ENCODE measurements at regions not wholly inside any gene's neighbourhood (a gene's known extent, or its start where the extent isn't known, plus 50 kb on each side); places are given as distances from the start of the nearest gene placed in this dataset.

GRCh38 chr6:16947375-16948015 lies 154.4 kb upstream of the STMND1 start:
- Histone ChIP-seq H3K27me3 (ENCODE audit: insufficient read depth, low read length, poor library complexity) (peaks cover 2% of the 10 kb centered on the region), H3K36me3 (ENCODE audit: insufficient read depth, low read length) (no peaks in the 10 kb centered on the region), H3K9ac (ENCODE audit: low read depth, low read length) (no peak overlapping the region), H3K9me3 (ENCODE audit: insufficient read depth, low read length, severe bottlenecking) (no peaks in the 10 kb centered on the region), H3K4me1 (ENCODE audit: insufficient read depth, low read length) (no peaks in the 10 kb centered on the region), H3K27ac (ENCODE audit: low read length) (no peak overlapping the region), H2AFZ (ENCODE audit: low read depth, low read length) (no peak overlapping the region), H4K20me1 (ENCODE audit: insufficient read depth, low read length) (no peaks in the 10 kb centered on the region), H3K4me3 (ENCODE audit: low read depth in 1 of 2, low read length in 2 of 2) (no peak overlapping the region), H3K4me2 (ENCODE audit: insufficient read depth, low read length) (no peak overlapping the region), H3K79me2 (ENCODE audit: insufficient read depth, low read length) (no peaks in the 10 kb centered on the region)
- DNase-seq, result no peak
- TF ChIP-seq, protein P1, sequence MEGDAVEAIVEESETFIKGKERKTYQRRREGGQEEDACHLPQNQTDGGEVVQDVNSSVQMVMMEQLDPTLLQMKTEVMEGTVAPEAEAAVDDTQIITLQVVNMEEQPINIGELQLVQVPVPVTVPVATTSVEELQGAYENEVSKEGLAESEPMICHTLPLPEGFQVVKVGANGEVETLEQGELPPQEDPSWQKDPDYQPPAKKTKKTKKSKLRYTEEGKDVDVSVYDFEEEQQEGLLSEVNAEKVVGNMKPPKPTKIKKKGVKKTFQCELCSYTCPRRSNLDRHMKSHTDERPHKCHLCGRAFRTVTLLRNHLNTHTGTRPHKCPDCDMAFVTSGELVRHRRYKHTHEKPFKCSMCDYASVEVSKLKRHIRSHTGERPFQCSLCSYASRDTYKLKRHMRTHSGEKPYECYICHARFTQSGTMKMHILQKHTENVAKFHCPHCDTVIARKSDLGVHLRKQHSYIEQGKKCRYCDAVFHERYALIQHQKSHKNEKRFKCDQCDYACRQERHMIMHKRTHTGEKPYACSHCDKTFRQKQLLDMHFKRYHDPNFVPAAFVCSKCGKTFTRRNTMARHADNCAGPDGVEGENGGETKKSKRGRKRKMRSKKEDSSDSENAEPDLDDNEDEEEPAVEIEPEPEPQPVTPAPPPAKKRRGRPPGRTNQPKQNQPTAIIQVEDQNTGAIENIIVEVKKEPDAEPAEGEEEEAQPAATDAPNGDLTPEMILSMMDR (IDR thresholded peaks at IDR 0.05; ENCODE audit: borderline replicate concordance, extremely low read depth, low read length, poor library complexity, severe bottlenecking), result no peak
- no peak for TF ChIP-seq EZH2 (IDR thresholded peaks at IDR 0.05; ENCODE audit: borderline replicate concordance, low read depth, low read length, severe bottlenecking)
- ATAC-seq (ENCODE audit: insufficient read depth, low read depth), result no peak

GRCh38 chr6:16944596-16944995 lies 157.3 kb upstream of the STMND1 start:
- no peak for ATAC-seq (ENCODE audit: insufficient read depth, low read depth)
- Histone ChIP-seq H3K36me3 (ENCODE audit: insufficient read depth, low read length) (no peaks in the 10 kb centered on the region), H3K4me2 (ENCODE audit: insufficient read depth, low read length) (no peak overlapping the region), H4K20me1 (ENCODE audit: insufficient read depth, low read length) (no peaks in the 10 kb centered on the region), H3K4me3 (ENCODE audit: low read depth in 1 of 2, low read length in 2 of 2) (no peak overlapping the region), H3K9ac (ENCODE audit: low read depth, low read length) (no peak overlapping the region), H3K9me3 (ENCODE audit: insufficient read depth, low read length, severe bottlenecking) (no peaks in the 10 kb centered on the region), H3K79me2 (ENCODE audit: insufficient read depth, low read length) (no peaks in the 10 kb centered on the region), H3K27me3 (ENCODE audit: insufficient read depth, low read length, poor library complexity) (peaks cover 2% of the 10 kb centered on the region), H2AFZ (ENCODE audit: low read depth, low read length) (no peak overlapping the region), H3K4me1 (ENCODE audit: insufficient read depth, low read length) (no peaks in the 10 kb centered on the region), H3K27ac (ENCODE audit: low read length) (no peak overlapping the region)
- DNase-seq, result no peak
- no peak for TF ChIP-seq EZH2 (IDR thresholded peaks at IDR 0.05; ENCODE audit: borderline replicate concordance, low read depth, low read length, severe bottlenecking)
- TF ChIP-seq, protein P1 (IDR thresholded peaks at IDR 0.05; ENCODE audit: borderline replicate concordance, extremely low read depth, low read length, poor library complexity, severe bottlenecking), result no peak

DNA sequence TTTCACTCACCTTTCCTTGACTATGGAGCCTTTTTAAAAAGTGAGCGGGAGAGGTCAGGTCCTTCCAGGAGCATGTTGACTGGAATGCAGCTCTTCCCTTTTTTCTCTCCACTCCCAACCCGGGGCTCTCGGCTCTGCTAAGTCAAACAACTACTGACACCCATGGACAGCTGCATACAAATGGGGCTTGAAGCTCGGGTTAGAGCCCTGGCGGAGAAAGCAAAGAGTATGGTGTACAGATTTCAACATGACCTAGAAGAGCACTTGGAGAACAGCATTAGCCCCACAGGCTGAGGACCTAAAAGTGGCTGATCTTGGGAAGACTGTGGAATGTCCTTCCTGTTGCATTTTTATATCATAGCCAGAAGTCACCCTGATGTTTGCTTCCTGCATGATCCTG lies 162.0 kb upstream of the STMND1 start:
- no peak overlapping the region for H3K4me2 ChIP-seq (ENCODE audit: insufficient read depth, low read length)
- no peaks in the 10 kb centered on the region for H3K9me3 ChIP-seq (ENCODE audit: insufficient read depth, low read length, severe bottlenecking)
- no peak overlapping the region for H3K4me3 ChIP-seq (ENCODE audit: low read depth in 1 of 2, low read length in 2 of 2)
- peaks cover 2% of the 10 kb centered on the region for H3K27me3 ChIP-seq (ENCODE audit: insufficient read depth, low read length, poor library complexity)
- DNase-seq (no peak), ATAC-seq (ENCODE audit: insufficient read depth, low read depth) (no peak)
- no peak overlapping the region for H3K9ac ChIP-seq (ENCODE audit: low read depth, low read length)
- no peak overlapping the region for H3K27ac ChIP-seq (ENCODE audit: low read length)
- no peaks in the 10 kb centered on the region for H3K4me1 ChIP-seq (ENCODE audit: insufficient read depth, low read length)
- no peaks in the 10 kb centered on the region for H4K20me1 ChIP-seq (ENCODE audit: insufficient read depth, low read length)
- no peak overlapping the region for H2AFZ ChIP-seq (ENCODE audit: low read depth, low read length)
- H3K36me3 ChIP-seq (ENCODE audit: insufficient read depth, low read length), result no peaks in the 10 kb centered on the region
- no peaks in the 10 kb centered on the region for H3K79me2 ChIP-seq (ENCODE audit: insufficient read depth, low read length)
- no peak for TF ChIP-seq EZH2 (IDR thresholded peaks at IDR 0.05; ENCODE audit: borderline replicate concordance, low read depth, low read length, severe bottlenecking)
- TF ChIP-seq, protein P1 (IDR thresholded peaks at IDR 0.05; ENCODE audit: borderline replicate concordance, extremely low read depth, low read length, poor library complexity, severe bottlenecking), result no peak
